IgD-negative memory B cell (primary cell): ENCODE measurements at regions not wholly inside any gene's neighbourhood (a gene's known extent, or its start where the extent isn't known, plus 50 kb on each side); places are given as distances from the start of the nearest gene placed in this dataset.

Source experiments
- H3K27ac Mint-ChIP-seq, 3 donors: one replicate each; pipeline ENCODE4 v1.8.0; 2020 to 2022; ENCODE audit warnings: mild to moderate bottlenecking in 3 of 3, mixed read lengths in 3 of 3, moderate library complexity in 1 of 3
- H3K27me3 Mint-ChIP-seq: one replicate; pipeline ENCODE4 v1.8.0; 2021; ENCODE audit warnings: mixed read lengths
- H3K36me3 Mint-ChIP-seq: one replicate; pipeline ENCODE4 v1.8.0; 2020; ENCODE audit warnings: mild to moderate bottlenecking, mixed read lengths
- H3K4me1 Mint-ChIP-seq, 3 donors: one replicate each; pipeline ENCODE4 v1.8.0; 2020 to 2022; ENCODE audit warnings: mixed read lengths in 3 of 3, mild to moderate bottlenecking in 1 of 3
- H3K4me3 Mint-ChIP-seq, 4 donors: one replicate each; pipeline ENCODE4 v1.8.0; 2020 to 2022; ENCODE audit warnings: mild to moderate bottlenecking in 4 of 4, mixed read lengths in 4 of 4, moderate library complexity in 3 of 4
- H3K9me3 Mint-ChIP-seq, 3 donors: one replicate each; pipeline ENCODE4 v1.8.0; 2020 to 2021; ENCODE audit warnings: mixed read lengths in 3 of 3, mild to moderate bottlenecking in 1 of 3

DNA sequence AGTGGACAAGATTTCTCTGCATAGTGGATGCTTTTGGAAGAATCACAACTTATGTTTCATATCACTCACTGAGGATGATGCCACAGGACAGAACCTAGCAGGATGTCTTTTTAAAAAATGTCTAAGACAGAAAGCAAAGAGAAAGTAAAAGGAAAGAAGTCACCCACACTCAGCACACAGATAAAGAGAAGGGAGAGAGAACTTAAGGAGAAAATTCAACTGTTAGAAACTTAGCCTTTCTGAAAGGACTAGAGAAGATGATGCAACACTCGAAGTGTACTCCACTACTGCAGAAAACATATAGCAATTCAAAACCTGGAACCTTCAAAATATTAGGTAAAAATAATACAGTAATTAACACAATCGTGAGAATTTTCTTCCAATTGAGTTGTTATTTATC lies 52.8 kb upstream of the STK26 start:
- no peaks in the 10 kb centered on the region for H3K36me3 Mint-ChIP-seq
- peaks cover 0 to 1% (median 0%) of the 10 kb centered on the region in 3 donors for H3K9me3 Mint-ChIP-seq
- H3K27me3 Mint-ChIP-seq: peaks cover 7% of the 10 kb centered on the region
- H3K27ac Mint-ChIP-seq: no peak overlapping the region
- no peak overlapping the region for H3K4me3 Mint-ChIP-seq
- peaks cover 0 to 6% (median 2%) of the 10 kb centered on the region in 3 donors for H3K4me1 Mint-ChIP-seq
